ENCODE measurements at regions not wholly inside any gene's neighbourhood (a gene's known extent, or its start where the extent isn't known, plus 50 kb on each side); places are given as distances from the start of the nearest gene placed in this dataset.

- Histone ChIP-seq H3K27ac (no peak overlapping the region), H3K4me3 (no peak overlapping the region), H3K36me3 (no peaks in the 10 kb centered on the region), H3K4me1 (peaks cover 0 to 5% (median 0%) of the 10 kb centered on the region in 3 donors), H3K27me3 (peaks cover 0 to 15% (median 0%) of the 10 kb centered on the region in 4 donors), H3K9me3 (no peaks in the 10 kb centered on the region)
- no peak for DNase-seq
- TF ChIP-seq, protein P1, sequence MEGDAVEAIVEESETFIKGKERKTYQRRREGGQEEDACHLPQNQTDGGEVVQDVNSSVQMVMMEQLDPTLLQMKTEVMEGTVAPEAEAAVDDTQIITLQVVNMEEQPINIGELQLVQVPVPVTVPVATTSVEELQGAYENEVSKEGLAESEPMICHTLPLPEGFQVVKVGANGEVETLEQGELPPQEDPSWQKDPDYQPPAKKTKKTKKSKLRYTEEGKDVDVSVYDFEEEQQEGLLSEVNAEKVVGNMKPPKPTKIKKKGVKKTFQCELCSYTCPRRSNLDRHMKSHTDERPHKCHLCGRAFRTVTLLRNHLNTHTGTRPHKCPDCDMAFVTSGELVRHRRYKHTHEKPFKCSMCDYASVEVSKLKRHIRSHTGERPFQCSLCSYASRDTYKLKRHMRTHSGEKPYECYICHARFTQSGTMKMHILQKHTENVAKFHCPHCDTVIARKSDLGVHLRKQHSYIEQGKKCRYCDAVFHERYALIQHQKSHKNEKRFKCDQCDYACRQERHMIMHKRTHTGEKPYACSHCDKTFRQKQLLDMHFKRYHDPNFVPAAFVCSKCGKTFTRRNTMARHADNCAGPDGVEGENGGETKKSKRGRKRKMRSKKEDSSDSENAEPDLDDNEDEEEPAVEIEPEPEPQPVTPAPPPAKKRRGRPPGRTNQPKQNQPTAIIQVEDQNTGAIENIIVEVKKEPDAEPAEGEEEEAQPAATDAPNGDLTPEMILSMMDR (IDR thresholded peaks at IDR 0.05), result no peak
- no peak for TF ChIP-seq POLR2A (IDR thresholded peaks at IDR 0.05)
- WGBS, 2 donors, result 70 to 100% methylated on average over 1 of the region's 1 CpG
- intact Hi-C loops (cut with DNase I), result no loop called here
Measured at GRCh38 chr3:43874290-43874689, 183.6 kb downstream of the ABHD5 start.

- no peak for DNase-seq
- Histone ChIP-seq H3K27me3 (peaks cover 0 to 15% (median 0%) of the 10 kb centered on the region in 4 donors), H3K4me1 (peaks cover 0 to 5% (median 0%) of the 10 kb centered on the region in 3 donors), H3K36me3 (no peaks in the 10 kb centered on the region), H3K27ac (no peak overlapping the region), H3K4me3 (no peak overlapping the region), H3K9me3 (no peaks in the 10 kb centered on the region)
- 92 to 100% methylated on average over 1 of the region's 1 CpG for WGBS, 2 donors
- TF ChIP-seq POLR2A (IDR thresholded peaks at IDR 0.05), result no peak
- TF ChIP-seq, protein P1 (IDR thresholded peaks at IDR 0.05), result no peak
- intact Hi-C loops (cut with DNase I), result no loop called here
Measured at GRCh38 chr3:43874731-43875130, 184.0 kb downstream of the ABHD5 start.

DNA sequence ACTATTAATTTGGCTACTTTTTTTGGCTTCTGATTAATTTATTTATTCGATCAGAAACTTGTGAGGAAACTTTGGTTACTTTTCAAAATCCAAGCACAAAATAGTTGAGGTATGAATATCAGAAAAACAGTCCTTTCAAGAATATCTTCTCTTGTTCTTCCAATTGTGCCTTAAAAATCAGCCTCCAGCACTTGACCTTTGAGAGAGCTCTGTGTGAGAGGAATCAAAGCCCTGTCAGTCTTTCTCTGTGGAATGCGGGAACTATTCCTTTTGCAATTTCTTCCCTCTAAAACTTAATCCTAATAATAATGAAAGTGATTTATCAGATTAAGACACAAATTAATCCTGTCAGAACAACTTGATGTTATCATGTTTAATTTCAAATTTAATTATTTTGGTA, 185.9 kb downstream of the ABHD5 start:
- Histone ChIP-seq H3K4me3 (no peak overlapping the region), H3K9me3 (no peaks in the 10 kb centered on the region), H3K36me3 (no peaks in the 10 kb centered on the region), H3K27me3 (peaks cover 0 to 10% (median 0%) of the 10 kb centered on the region in 4 donors), H3K4me1 (no peaks in the 10 kb centered on the region), H3K27ac (no peak overlapping the region)
- TF ChIP-seq, protein P1 (IDR thresholded peaks at IDR 0.05), result no peak
- TF ChIP-seq POLR2A (IDR thresholded peaks at IDR 0.05), result no peak
- no peak for DNase-seq
- intact Hi-C loops (cut with DNase I), result no loop called here
- 65 to 81% methylated on average over 2 of the region's 2 CpGs for WGBS, 2 donors

DNA sequence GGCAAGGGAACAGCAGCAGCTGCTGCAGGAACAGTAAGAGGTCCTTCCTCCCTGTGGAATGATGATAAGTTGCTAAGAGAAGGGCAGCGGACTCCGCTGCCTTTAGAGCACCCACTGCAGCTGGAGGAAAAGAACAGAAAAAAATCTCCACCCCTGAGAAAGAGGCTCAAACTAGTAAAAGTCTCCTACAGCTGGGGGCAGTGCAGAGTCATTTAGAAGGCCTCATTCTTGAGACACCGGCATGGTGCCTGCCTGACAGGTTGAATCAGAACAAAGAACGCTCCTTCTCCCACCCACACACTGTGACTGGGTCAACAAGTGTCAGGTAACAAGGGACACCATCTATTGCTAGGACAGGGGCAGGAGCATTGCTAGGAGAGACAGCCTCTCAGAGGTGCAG, 188.4 kb downstream of the ABHD5 start:
- 6 to 21% methylated on average over 2 to 4 of the region's 4 CpGs for WGBS, 2 donors

DNA sequence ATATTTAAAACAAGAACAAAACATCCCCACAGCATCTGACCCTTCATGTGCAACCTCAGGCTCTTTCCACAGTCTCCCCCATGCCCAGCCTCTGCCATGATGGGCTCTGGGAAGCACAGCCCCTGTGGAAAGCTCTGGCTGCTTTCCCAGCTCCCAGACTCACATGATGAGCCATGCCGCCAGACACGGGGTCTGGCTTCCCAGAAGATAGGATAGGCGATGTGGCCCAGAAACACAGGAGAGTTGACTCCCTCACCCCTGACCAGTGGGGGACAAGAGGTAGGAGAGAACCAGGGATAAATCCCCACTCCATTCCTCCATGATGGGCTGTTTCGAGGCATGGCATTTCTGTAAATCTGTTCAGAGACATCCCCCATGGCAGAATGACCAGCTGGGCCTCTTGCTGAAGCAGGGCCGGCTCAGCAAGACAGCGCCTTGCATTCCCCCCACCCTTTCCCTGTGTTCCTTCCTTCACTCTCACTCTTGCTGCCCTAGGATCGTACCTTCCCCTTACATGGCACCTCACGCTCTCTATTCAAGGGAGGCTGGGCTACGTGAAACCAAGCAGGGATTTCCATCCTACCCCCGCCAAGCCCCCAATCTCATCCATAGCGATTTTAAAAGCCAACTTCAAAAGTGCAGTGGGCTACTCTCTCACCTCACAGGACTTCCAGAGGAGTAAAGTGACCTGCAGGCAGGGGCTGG, 192.4 kb downstream of the ABHD5 start:
- no peaks in the 10 kb centered on the region for H3K27me3 ChIP-seq
- WGBS, 2 donors, result 87 to 89% methylated on average over 3 to 8 of the region's 11 CpGs
- no peak for DNase-seq
- H3K9me3 ChIP-seq, result no peaks in the 10 kb centered on the region
- no peak for TF ChIP-seq POLR2A (IDR thresholded peaks at IDR 0.05)
- TF ChIP-seq, protein P1 (IDR thresholded peaks at IDR 0.05), result no peak
- no peak overlapping the region for H3K27ac ChIP-seq
- H3K4me3 ChIP-seq, result no peak overlapping the region
- H3K36me3 ChIP-seq, result no peaks in the 10 kb centered on the region
- no peaks in the 10 kb centered on the region for H3K4me1 ChIP-seq
- intact Hi-C loops (cut with DNase I), result no loop called here

More for the DNA sequence above, 188.4 kb downstream of the ABHD5 start:
- Histone ChIP-seq H3K36me3 (no peaks in the 10 kb centered on the region), H3K27me3 (peaks cover 0 to 8% (median 0%) of the 10 kb centered on the region in 4 donors), H3K4me3 (no peak overlapping the region), H3K4me1 (no peaks in the 10 kb centered on the region), H3K9me3 (no peaks in the 10 kb centered on the region), H3K27ac (no peak overlapping the region)
- intact Hi-C loops (cut with DNase I), result no loop called here
- DNase-seq, result no peak
- TF ChIP-seq POLR2A (IDR thresholded peaks at IDR 0.05), result no peak
- TF ChIP-seq, protein P1 (IDR thresholded peaks at IDR 0.05), result peak in 2 of 6 experiments; percentile 9 to 22
